Panc1 (cell line): ENCODE measurements at regions not wholly inside any gene's neighbourhood (a gene's known extent, or its start where the extent isn't known, plus 50 kb on each side); places are given as distances from the start of the nearest gene placed in this dataset.

Experiments used
- ATAC-seq: fragments of 200-7000 bp; cut with Tn5 transposase; 2 replicates; pipeline ENCODE4 v1.9.1; 2020; ENCODE audit warnings: mild to moderate bottlenecking, moderate library complexity
- BruUV-seq: library from RNA; stranded (reverse); fragments of 400-500 nt; replicated peaks from 2 replicates; lab custom pipeline; 2021; lab: Mats Ljungman, UMichigan
- CTCF ChIA-PET: fragments of 300-600 bp; sonication (Branson Sonifier 250); formaldehyde crosslinking; loops from one replicate; lab custom pipeline; 2022; ENCODE audit warnings: antibody characterized with exemption; lab: Charles Lee
- POLR2A ChIA-PET: fragments of 300-600 bp; sonication (Branson Sonifier 250); formaldehyde crosslinking; loops from one replicate; lab custom pipeline; 2022; ENCODE audit warnings: antibody characterized with exemption; lab: Charles Lee
- DNase-seq: peaks from one replicate; pipeline ENCODE4 v3.0.0-alpha.2; 2010; ENCODE audit warnings: low read depth, low spot score
- H3K27ac ChIP-seq: 2 replicates; pipeline ENCODE4 v1.5.1; 2011; ENCODE audit warnings: mild to moderate bottlenecking, low read length, inconsistent platforms
- H3K27me3 ChIP-seq: fragments of 200-500 bp; sonication (Bioruptor generic); 2 replicates; pipeline ENCODE4 v1.6.0; 2014; ENCODE audit warnings: low read length, inconsistent platforms; ENCODE audit not compliant: control insufficient read depth, insufficient read depth
- H3K36me3 ChIP-seq: fragments of 200-500 bp; sonication (Bioruptor generic); 2 replicates; pipeline ENCODE4 v1.5.1; 2014; ENCODE audit warnings: inconsistent platforms, mild to moderate bottlenecking, low read length, moderate library complexity; ENCODE audit not compliant: control insufficient read depth, insufficient read depth
- H3K4me1 ChIP-seq: 2 replicates; pipeline ENCODE4 v1.5.1; 2011; ENCODE audit warnings: inconsistent platforms, mild to moderate bottlenecking, low read length, moderate library complexity; ENCODE audit not compliant: control insufficient read depth, insufficient read depth
- H3K4me3 ChIP-seq, 2 experiments: 2 replicates each; pipeline ENCODE4 v1.5.1; 2011 to 2012; ENCODE audit warnings: low read depth in 2 of 2, low read length in 2 of 2, mild to moderate bottlenecking in 2 of 2, inconsistent platforms in 1 of 2, moderate library complexity in 1 of 2
- H3K9me3 ChIP-seq: fragments of 200-500 bp; sonication (Bioruptor generic); 2 replicates; pipeline ENCODE4 v1.5.1; 2014; ENCODE audit warnings: low read depth, mild to moderate bottlenecking, inconsistent platforms, low read length, moderate library complexity; ENCODE audit not compliant: control insufficient read depth, insufficient read depth
- CTCF ChIP-seq: fragments of 450-650 bp; IDR thresholded peaks from 2 replicates; pipeline ENCODE4 v1.5.1; 2017; ENCODE audit warnings: mild to moderate bottlenecking
- POLR2AphosphoS5 ChIP-seq: IDR thresholded peaks from 2 replicates; pipeline ENCODE4 v1.6.1; 2012; ENCODE audit warnings: mild to moderate bottlenecking, low read depth, low read length, moderate library complexity
- REST ChIP-seq, 2 experiments: IDR thresholded peaks; 2 replicates each; pipeline ENCODE4 v1.6.1; 2011 to 2012; ENCODE audit warnings: low read depth in 2 of 2, control low read depth in 1 of 2, low read length in 1 of 2, mild to moderate bottlenecking in 1 of 2, moderate library complexity in 1 of 2; ENCODE audit not compliant: insufficient read depth in 1 of 2
- SIN3A ChIP-seq: IDR thresholded peaks from 2 replicates; pipeline ENCODE4 v1.6.1; 2012; ENCODE audit warnings: low read depth, mild to moderate bottlenecking, low read length, moderate library complexity, borderline replicate concordance; ENCODE audit not compliant: insufficient read depth
- TCF7L2 ChIP-seq: IDR thresholded peaks from 2 replicates; pipeline ENCODE4 v1.6.1; 2011; ENCODE audit warnings: mild to moderate bottlenecking, low read depth, low read length, inconsistent platforms
- in situ Hi-C: cut with HindIII; loops from 2 replicates; pipeline ENCODE4 v1.10.0; 2016; ENCODE audit warnings: low sequenced_read_pairs, low pct_unique_long_range_greater_than_20kb
- intact Hi-C: fragments of 100-400 bp; cut with micrococcal nuclease; formaldehyde crosslinking; loops from one replicate; pipeline ENCODE4 v1.10.0; 2022; ENCODE audit not compliant: unreplicated experiment

GRCh38 chr6:56382416-56382940 is 135.1 kb upstream of the COL21A1 start:
- ChIA-PET POLR2A (no interaction called here), CTCF (no interaction called here)
- H3K27ac ChIP-seq = no peak overlapping the region
- no peak for ATAC-seq
- H3K9me3 ChIP-seq = no peaks in the 10 kb centered on the region
- no peak overlapping the region for H3K4me3 ChIP-seq
- intact Hi-C loops = no loop called here
- no peaks in the 10 kb centered on the region for H3K27me3 ChIP-seq
- H3K4me1 ChIP-seq = no peaks in the 10 kb centered on the region
- TF ChIP-seq TCF7L2 = no peak
- no peak for TF ChIP-seq POLR2AphosphoS5
- no peak for TF ChIP-seq CTCF
- no peak for TF ChIP-seq REST (IDR thresholded peaks at IDR 0.05; ENCODE audit: insufficient read depth in 1 of 2, low read depth in 2 of 2, low read length in 1 of 2)
- no peak for TF ChIP-seq SIN3A
- no peaks in the 10 kb centered on the region for H3K36me3 ChIP-seq
- no peak for DNase-seq
- in situ Hi-C loops = no loop called here
- BruUV-seq = no TSS peak

GRCh38 chr6:56381801-56382251 is 134.4 kb upstream of the COL21A1 start:
- no peak for ATAC-seq
- BruUV-seq = no TSS peak
- Histone ChIP-seq H3K27ac (no peak overlapping the region), H3K4me1 (no peaks in the 10 kb centered on the region), H3K36me3 (no peaks in the 10 kb centered on the region), H3K9me3 (no peaks in the 10 kb centered on the region), H3K4me3 (no peak overlapping the region), H3K27me3 (no peaks in the 10 kb centered on the region)
- CTCF ChIA-PET = no interaction called here
- in situ Hi-C loops = no loop called here
- intact Hi-C loops = no loop called here
- no peak for DNase-seq
- POLR2A ChIA-PET = no interaction called here
- TF ChIP-seq CTCF = no peak
- no peak for TF ChIP-seq POLR2AphosphoS5
- no peak for TF ChIP-seq REST (IDR thresholded peaks at IDR 0.05; ENCODE audit: insufficient read depth in 1 of 2, low read depth in 2 of 2, low read length in 1 of 2)
- TF ChIP-seq SIN3A = no peak
- no peak for TF ChIP-seq TCF7L2
